MCF 10A (cell line): ENCODE measurements at regions not wholly inside any gene's neighbourhood (a gene's known extent, or its start where the extent isn't known, plus 50 kb on each side); places are given as distances from the start of the nearest gene placed in this dataset.

ENCODE experiments used
- BruUV-seq: library from RNA; stranded (reverse); fragments of 400-500 nt; replicated peaks from 2 replicates; lab custom pipeline; 2021; lab: Mats Ljungman, UMichigan
- CTCF ChIA-PET: fragments of 300-600 bp; sonication (Branson Sonifier 250); formaldehyde crosslinking; extraction: SDS; loops from one replicate; lab custom pipeline; 2021; ENCODE audit warnings: antibody characterized with exemption, inconsistent platforms; lab: Yijun Ruan, JAX
- POLR2A ChIA-PET: fragments of 300-600, 350-650 bp; sonication (Branson Sonifier 250); formaldehyde crosslinking; extraction: SDS; loops from one replicate; lab custom pipeline; 2020; ENCODE audit warnings: antibody characterized with exemption, inconsistent platforms; lab: Yijun Ruan, JAX
- DNase-seq: peaks from one replicate; pipeline ENCODE4 v3.0.0-alpha.2; 2018; ENCODE audit not compliant: unreplicated experiment
- H3K27ac Mint-ChIP-seq: one replicate; pipeline ENCODE4 v1.8.0; 2022; ENCODE audit warnings: mild to moderate bottlenecking, low read depth, mixed read lengths; ENCODE audit not compliant: unreplicated experiment
- H3K27me3 Mint-ChIP-seq: one replicate; pipeline ENCODE4 v1.8.0; 2022; ENCODE audit warnings: mixed read lengths; ENCODE audit not compliant: insufficient read depth, unreplicated experiment
- H3K36me3 Mint-ChIP-seq: one replicate; pipeline ENCODE4 v1.8.0; 2022; ENCODE audit warnings: mild to moderate bottlenecking, moderate library complexity, mixed read lengths; ENCODE audit not compliant: insufficient read depth, unreplicated experiment
- H3K4me1 Mint-ChIP-seq: one replicate; pipeline ENCODE4 v1.8.0; 2022; ENCODE audit warnings: mixed read lengths; ENCODE audit not compliant: insufficient read depth, unreplicated experiment
- H3K4me3 Mint-ChIP-seq: one replicate; pipeline ENCODE4 v1.8.0; 2022; ENCODE audit warnings: mild to moderate bottlenecking, moderate library complexity, mixed read lengths; ENCODE audit not compliant: unreplicated experiment
- H3K9me3 Mint-ChIP-seq: one replicate; pipeline ENCODE4 v1.8.0; 2022; ENCODE audit warnings: mixed read lengths; ENCODE audit not compliant: unreplicated experiment
- CTCF ChIP-seq: fragments of 200-600 bp; IDR thresholded peaks from one replicate; pipeline ENCODE4 v1.8.0; 2022; ENCODE audit warnings: antibody characterized with exemption, mild to moderate bottlenecking; ENCODE audit not compliant: unreplicated experiment
- intact Hi-C: fragments of 100-400 bp; cut with micrococcal nuclease; formaldehyde crosslinking; loops from 2 replicates; pipeline ENCODE4 v1.14.1; 2022

GRCh38 chr12:82130762-82131161 is 227.4 kb downstream of the CCDC59 start:
- no peaks in the 10 kb centered on the region for H3K9me3 Mint-ChIP-seq
- no peaks in the 10 kb centered on the region for H3K4me1 Mint-ChIP-seq
- no peak overlapping the region for H3K4me3 Mint-ChIP-seq
- TF ChIP-seq CTCF, result no peak
- POLR2A ChIA-PET, result interaction anchor here (0.5 to 0.6 kb wide), 3 partner anchors 9 to 33 kb away, joined by 3 to 5 read pairs (median 5); no protein-coding TSS in a partner anchor
- BruUV-seq, result no TSS peak
- no peaks in the 10 kb centered on the region for H3K27me3 Mint-ChIP-seq
- no peak for DNase-seq
- H3K36me3 Mint-ChIP-seq, result no peaks in the 10 kb centered on the region
- intact Hi-C loops, result no loop called here
- CTCF ChIA-PET, result interaction anchor here (0.7 kb wide), 1 partner anchor 230 kb away, joined by 3 read pairs; no protein-coding TSS in a partner anchor
- no peak overlapping the region for H3K27ac Mint-ChIP-seq

DNA sequence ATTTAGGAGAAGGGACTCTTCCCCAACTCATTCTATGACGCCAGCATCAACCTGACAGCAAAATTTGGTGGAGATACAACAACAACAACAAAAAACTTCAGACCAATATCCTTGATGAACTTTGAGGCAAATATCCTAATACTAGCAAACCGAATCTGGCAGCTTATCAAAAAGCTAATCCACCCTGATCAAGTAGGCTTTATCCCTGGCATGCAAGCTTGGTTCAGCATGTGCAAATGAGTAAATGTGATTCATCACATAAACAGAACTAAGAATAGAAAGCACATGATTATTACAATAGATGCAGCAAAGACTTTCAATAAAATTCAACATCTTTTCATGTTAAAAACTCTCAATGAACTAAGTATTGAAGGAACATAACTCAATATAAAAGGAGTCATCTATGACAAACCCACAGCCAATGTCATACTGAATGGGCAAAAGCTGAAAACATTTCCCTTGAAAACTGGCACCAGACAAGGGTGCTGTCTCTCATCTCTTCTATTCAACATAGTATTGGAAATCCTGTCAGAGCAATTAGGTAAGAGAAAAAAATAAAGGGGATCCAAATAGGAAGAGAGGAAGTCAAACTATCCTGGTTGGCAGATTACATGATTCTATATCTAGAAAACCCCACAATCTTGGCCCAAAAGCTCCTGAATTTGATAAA is 233.3 kb downstream of the CCDC59 start:
- ChIA-PET POLR2A (interaction anchor here (0.6 to 1.0 kb wide), 2 partner anchors 15 to 26 kb away, joined by 3 to 5 read pairs; no protein-coding TSS in a partner anchor), CTCF (no interaction called here)
- no TSS peak for BruUV-seq
- H3K4me1 Mint-ChIP-seq, result peaks cover 17% of the 10 kb centered on the region
- no peaks in the 10 kb centered on the region for H3K36me3 Mint-ChIP-seq
- H3K9me3 Mint-ChIP-seq, result peaks cover 7% of the 10 kb centered on the region
- peak overlapping the region; percentile 93 for H3K27ac Mint-ChIP-seq
- intact Hi-C loops, result no loop called here
- H3K4me3 Mint-ChIP-seq, result no peak overlapping the region
- H3K27me3 Mint-ChIP-seq, result no peaks in the 10 kb centered on the region
- no peak for TF ChIP-seq CTCF
- peak; percentile 76 for DNase-seq

- BruUV-seq, result no TSS peak
- H3K4me1 Mint-ChIP-seq, result peaks cover 17% of the 10 kb centered on the region
Observed at GRCh38 chr12:82121545-82121944, 236.6 kb downstream of the CCDC59 start.

More at GRCh38 chr12:82121545-82121944, 236.6 kb downstream of the CCDC59 start:
- CTCF ChIA-PET, result interaction anchor here (0.9 kb wide), 1 partner anchor 57 kb away, joined by 5 read pairs; no protein-coding TSS in a partner anchor
- peaks cover 7% of the 10 kb centered on the region for H3K9me3 Mint-ChIP-seq
- H3K36me3 Mint-ChIP-seq, result no peaks in the 10 kb centered on the region
- no peak for DNase-seq
- POLR2A ChIA-PET, result interaction anchor here (0.6 to 0.8 kb wide), 3 partner anchors 9 to 119 kb away, joined by 3 to 7 read pairs (median 3); no protein-coding TSS in a partner anchor
- TF ChIP-seq CTCF, result no peak
- no peak overlapping the region for H3K4me3 Mint-ChIP-seq
- H3K27ac Mint-ChIP-seq, result no peak overlapping the region
- no peaks in the 10 kb centered on the region for H3K27me3 Mint-ChIP-seq
- intact Hi-C loops, result no loop called here
